HG03025 (cell line): ENCODE measurements at regions not wholly inside any gene's neighbourhood (a gene's known extent, or its start where the extent isn't known, plus 50 kb on each side); places are given as distances from the start of the nearest gene placed in this dataset.

Source experiments
- ATAC-seq: cut with Tn5 transposase; IDR thresholded peaks from one replicate; pipeline ENCODE4 v1.9.1; 2021; ENCODE audit warnings: mild to moderate bottlenecking, moderate library complexity; ENCODE audit not compliant: unreplicated experiment, low FRiP score

DNA sequence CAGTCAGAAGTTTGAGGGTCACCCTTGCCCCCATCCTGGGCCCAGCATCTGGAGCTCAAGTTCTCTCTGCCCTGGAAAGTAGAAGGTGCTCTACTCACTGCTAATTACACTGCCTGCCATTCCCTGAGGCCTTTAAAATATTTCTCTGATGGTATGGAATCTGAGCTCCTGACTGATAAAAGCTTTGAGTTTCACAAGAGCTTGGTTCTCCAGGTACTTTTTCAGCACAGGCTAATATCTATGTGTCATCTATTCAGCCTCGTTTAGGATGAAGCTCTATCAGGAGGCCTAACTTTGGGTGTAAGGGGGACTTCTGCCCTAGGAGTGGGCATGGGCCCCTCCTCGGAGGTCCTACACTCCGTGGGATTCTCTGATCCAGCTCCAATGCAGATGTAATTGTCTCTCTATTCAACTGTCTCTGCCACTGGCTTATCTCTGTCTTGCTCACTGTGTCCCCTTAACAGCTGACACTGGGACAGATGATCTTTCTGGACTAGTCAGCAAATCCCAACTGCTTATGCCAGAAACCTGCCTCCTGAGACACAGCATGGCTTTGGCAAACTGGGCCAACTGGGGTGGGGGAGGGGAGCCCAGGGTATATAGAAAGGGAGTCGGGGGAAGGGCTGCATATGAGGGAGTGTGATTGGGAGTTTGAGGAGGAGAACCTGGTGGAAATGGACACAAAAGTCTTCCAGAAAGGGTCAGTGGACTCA is 104.2 kb upstream of the GADD45A start:
- ATAC-seq = no peak

DNA sequence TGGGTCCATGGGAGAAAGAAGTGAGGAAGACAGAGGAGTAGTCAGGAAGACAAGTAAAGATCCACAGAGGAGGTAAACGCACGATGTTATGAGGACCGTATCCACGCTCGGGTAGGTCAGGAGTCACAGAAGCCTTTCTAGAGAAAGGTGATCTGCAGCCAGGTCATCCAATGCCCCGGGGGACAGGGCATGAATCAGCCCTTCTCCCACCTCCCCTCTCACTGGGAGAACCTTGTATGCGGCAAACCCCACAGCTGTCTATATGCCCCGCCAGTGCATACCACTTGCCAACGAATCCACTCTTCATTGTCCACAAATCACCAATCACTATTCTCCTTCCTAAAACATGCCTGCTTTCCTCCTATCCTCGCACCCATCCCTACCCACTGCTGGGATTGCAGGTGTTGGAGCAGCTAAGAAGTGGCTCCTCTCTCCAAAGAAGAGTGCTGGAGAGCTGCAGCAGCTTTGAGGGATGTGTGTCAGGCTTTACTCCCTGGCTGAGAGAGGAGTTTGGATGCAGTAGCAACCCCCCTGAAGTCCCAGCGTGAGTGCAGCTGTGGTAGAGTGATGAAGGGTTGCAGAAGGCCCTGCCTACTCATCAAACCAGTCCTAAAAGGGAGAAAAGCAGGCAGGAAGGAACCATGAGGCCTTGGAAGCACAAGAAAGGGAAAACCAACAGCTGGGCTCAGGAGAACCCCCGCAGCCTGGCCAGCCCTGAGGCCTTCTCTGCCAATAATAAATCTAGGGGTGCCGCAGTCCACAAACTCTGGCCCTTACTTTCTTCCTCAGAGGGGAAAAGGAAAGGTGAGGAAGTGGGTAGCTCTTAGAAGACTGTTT is 102.2 kb upstream of the GADD45A start:
- ATAC-seq = no peak

DNA sequence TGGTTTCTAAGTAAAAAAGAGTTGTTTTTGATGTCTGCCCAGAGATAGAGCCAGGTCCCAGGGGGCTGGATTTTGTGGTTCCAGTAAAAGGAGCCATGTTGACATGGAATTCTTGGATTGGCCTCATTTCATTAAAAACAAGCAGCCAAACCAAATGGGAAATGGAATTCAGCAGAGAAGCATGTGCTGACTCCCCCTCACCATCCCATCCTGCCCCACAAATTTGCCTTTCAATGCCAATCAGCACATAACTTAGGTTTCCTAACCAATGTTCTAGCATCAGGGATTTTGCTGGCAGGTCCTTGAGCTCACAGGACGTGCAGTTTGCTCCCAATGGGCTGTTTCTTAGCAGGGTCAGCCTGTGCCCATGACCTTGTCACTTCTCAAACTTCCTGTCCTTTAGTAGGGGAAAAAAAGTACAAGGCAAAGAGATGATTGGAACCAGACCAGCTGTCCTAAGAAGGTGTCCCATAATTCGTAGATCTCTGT is 101.5 kb upstream of the GADD45A start:
- ATAC-seq = no peak

DNA sequence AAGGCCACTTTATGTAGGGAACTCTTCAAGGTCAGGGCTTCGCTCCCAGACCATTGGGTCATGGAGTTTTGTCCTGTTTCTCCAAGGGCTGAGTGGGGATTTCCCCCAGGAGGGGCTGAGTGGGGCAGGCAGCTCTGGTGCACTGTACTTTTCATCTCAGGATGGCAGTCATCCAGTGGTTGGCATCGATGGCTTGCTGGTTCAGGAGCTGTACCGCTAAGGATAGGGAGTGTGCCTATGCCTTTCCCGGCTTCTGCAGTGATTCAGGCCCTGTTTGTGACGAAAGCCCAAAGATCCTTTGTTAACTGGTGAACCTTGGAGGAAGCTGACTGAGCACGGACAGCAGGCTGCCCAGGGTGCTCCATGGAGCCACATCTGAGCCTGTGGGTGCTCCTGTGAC is 100.1 kb upstream of the GADD45A start:
- ATAC-seq = no peak

DNA sequence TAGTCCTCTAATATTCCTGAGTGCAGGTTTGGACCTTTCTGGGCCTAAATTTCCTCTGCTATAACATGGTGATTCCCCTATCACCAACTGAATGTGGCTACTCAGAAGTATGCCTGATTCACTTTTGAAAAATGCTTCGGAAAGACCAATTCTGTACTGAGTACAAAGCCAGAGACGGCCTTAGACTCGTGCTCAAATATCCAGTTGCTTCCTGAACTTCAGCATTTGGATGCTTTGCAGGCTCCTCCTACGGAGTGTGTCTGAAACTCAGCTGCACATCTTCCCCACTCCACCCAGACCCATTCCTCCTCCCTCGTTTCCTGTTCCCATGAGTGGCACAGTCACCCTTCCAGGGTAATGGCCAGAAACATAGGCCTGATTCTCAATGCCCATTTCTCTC is 98.4 kb upstream of the GADD45A start:
- ATAC-seq = no peak

DNA sequence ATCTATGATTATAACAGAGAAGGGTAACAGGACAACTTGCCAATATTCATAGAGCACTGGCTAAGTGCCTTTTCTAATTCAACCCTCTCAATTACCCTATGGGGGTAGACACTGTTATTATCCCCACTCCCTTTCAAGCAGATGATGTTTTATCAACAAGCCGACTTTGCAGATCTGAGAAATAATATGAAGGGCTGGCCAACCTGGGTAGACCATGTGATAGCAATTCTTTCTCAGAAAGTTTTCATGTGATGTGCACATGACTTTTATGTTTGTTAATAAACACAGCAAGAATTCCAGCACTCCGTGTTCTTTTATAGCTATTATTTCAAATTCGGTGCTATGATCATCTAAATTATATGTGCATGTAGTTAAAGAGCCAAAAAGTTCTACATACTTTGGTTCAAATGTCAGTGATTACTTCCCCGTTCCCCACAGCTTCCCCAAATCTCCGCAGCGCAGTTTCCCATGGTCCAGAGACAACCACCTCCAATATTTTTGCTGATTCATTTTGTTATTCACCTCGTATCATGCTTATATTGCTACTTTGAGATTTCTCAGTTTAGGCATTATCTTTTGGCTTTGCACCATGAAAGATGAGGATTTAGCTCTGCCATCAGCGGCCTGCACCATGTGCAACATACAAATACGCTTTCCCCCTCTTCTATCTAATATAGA is 96.7 kb upstream of the GADD45A start:
- ATAC-seq = no peak

DNA sequence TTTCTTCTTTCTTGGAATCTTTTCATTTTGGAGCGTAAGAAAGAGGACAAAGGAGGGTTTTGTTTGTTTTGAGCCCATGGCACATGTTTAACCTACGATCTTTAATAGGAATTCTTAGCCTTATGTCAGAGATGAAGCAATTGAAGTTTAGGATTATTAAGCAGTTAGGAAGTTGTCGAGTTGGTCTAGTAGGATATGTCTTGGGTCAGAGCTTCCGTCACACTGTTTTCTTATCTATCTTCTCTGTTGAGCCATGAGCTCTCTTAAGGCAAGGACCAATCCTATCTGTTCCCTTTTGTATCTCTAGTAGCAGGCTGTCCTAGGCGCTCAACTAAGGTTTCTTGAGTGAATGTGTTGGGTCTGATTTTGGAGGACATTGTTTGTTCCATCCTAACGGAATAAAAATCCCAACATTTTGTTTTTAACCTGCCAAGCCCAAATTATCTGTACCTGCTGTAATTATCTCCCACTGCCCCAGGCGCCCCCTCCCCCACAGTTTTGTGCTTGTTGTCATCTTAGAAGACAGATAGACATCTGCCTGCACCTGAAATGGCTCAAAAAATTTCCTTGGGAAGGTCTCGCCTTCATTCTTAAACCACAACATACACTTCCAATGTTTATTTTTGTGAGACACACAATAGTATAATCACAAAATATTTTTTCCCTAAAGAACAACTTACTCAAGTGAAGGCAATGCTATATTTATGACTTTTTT is 95.3 kb upstream of the GADD45A start:
- no peak for ATAC-seq

DNA sequence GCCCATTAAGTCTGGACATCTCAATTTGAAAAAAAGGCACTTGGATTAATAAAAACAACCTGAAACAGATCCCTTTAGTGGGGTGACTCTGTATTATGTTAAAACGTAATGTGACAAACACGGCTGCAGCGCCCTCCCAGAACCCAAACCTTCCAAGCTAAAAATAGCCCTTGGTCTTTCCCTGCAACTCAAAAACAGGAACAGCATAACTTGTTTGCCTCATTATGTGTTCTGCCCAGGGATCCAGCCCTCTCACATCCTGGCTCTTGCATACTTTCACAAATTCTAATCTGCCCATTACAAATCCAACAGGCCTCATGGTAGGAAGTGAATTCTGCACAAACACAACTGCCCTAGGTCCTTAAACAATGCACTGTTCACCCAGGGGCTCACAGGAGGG is 94.7 kb upstream of the GADD45A start:
- ATAC-seq = no peak

DNA sequence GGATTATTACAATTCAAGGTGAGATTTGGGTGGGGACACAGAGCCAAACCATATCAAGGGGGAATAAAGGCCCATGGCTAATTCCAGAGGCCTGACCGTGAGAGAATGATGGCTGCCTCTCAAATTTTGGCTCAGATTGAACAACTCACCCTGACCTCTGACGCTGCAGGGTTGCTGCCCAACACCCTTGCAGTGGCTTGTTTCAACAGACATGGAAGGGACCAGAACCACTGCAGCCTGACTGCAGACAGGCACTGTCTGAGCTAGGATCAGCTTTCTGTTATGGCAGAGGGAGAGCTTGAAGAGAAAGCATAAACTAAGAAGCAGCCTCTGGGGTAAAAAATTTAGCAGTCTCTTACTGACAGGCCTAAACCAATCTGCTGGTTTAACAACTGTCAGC is 90.2 kb upstream of the GADD45A start:
- ATAC-seq = no peak

DNA sequence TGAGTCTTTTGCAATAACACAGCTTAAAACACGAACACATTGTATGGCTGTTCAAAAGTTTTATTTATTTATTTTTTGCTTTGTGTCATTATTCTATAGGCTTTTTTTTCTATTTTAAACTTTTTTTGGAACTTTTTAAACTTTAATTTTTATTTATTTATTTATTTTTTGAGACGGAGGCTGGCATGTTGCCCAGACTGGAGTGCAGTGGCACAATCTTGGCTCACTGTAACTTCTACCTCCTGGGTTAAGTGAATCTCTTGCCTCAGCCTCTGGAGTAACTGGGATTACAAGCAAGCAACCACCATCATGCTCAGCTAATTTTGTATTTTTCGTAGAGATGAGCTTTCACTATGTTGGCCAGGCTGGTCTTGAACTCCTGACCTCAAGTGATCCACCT is 88.3 kb upstream of the GADD45A start:
- no peak for ATAC-seq

DNA sequence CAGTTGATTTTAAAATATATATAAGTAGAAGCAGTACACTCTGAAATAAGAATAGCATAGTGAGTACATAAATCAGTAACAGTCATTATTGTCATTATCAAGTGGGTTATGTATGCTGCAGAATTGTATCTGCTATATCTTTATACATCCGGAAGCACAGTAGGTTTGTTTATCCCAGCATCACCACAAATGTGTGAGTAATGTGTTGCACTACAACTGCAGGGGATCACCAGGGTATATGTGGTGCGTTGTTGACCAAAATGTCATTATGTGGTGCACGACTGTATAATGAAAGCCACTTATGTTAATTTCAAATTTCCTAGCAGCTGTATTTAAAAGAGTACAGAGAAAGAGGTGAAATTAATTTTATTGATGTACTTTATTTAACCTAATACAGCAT is 87.7 kb upstream of the GADD45A start:
- no peak for ATAC-seq

DNA sequence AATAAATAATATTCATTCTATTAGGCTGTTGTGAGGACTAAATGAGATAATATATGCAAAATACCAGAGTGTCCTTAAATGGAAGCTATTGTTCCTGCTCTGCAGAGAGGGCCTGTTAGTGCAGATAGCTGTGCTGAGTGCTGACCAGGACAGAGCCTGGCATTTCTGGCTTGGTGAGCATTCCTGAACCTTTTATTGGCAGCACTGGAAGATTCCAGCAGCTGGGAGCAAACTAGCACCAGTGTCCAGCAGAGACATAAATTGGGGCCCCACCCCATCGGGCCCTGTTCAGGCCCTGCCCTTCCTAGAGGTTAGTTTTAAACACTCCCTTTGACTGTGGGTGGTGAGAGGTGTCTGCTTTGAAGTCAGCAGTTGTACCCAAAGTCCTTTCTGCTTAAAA is 85.9 kb upstream of the GADD45A start:
- no peak for ATAC-seq

DNA sequence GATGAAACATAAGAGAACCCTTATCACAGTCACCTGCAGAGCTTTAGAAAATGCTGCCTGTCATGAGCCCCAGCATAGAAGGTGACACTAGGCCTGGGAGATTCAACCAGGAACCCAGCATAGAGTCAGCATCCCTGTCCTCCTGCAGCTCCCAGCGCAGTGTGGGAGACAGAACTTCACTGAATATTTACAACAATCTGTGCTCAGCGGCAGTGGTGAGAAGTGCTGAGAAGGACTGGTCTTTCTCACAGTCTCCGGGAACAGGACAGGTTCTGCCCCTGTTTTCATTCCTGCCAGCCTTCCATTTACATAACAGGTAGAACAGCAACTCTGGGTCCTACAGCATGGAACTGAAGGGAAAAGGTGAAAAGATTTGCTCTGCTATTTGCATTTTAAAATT is 83.5 kb upstream of the GADD45A start:
- no peak for ATAC-seq

DNA sequence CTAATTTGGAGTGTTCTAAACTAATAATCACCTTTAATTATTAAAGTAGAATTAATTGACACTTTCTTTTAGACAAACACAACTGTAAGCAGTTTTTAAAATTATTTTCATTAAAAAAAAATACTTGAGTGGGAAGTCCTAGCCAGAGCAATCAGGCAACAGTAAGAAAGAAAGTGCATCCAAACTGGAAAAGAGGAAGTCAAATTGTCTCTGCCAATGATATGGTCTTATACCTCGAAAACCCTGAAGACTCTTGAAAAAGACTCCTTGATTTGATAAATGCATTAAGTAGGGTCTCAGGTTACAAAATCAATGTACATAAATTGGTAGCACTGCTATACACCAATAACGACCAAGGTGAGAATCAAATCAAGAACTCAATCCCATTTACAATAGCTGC is 83.0 kb upstream of the GADD45A start:
- ATAC-seq = no peak

DNA sequence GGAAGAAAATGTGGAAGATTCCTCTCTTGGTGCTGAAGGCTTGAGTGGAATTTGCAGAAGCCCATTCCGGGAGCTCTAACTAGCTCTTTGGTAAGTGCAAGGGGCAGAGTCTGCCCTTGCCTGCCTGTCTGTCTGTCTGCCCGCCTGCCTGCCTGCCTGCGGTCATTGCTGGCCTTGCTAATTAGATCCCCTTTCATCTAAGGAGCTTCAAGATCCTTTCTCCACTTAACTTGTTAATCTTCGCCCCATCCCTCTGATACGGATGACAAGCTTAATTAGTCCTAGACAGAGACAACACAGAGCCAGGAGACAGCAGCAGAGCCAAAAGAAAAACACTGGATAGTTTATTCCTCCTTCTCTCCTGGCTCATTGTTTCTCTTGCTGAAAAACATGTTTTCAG is 80.2 kb upstream of the GADD45A start:
- ATAC-seq = no peak

DNA sequence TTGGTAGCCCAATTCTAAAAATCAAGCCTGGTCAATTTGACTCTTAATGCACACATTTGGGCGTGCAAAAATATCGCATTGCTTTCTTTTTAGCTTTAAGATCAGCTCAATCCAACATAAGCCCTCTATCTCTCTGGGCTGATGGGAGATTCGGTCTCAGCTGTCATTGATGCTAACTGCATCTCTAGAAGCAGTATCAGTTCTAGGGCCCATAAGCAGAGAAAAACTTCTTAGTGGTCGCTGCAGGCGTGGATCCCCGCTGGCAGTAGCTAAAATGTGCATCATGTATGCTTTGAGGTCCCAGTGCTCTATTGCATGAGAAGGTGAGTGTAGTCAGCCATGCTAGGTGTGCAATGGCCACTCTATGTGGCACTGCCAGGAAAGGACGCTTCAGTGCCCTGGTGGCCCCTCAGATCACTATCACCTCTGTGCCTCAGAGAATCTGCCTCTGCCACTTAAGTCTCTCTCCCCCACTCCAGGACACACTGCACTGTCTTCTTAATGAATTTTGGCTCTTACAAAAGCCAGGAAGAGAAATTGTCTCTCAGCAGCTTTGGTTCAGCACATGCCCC is 79.7 kb upstream of the GADD45A start:
- ATAC-seq = no peak

DNA sequence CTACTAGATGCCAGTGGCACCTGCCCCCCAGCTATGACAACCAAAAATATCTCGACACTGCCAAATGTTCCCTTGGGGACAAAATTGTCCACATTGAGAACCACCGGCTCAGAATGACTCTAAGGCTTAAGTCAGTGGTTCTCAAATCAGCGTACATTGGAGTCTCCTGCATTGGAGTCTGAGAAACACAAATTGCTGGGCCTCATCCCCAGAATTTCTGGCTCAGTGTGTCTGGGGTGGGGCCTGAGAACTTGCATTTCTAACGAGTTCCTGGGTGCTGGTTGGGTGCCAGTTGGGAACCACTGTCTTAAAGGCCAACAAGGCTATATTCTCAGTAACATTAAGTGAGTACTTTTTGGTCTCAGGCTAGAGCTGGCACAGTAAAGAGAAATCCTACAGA is 77.7 kb upstream of the GADD45A start:
- ATAC-seq = no peak

DNA sequence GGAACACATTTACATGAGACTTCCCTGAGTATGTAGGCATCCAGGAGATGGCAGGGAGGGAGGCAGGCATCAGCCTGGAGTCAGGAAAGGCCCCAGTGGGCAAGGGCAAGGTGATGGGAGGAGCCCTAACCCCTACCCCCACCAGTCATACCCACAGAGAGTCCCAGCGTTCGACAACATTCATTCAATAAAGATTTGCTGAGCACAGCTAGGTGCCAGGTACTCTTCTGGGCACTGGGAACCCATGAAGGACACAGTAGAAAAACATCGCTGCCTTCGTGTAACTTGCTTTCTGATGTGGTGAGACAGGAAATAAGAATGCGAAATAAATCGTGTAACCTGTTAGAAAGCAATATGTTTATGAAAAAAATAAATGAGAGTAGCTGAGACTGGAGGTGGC is 77.3 kb upstream of the GADD45A start:
- no peak for ATAC-seq

DNA sequence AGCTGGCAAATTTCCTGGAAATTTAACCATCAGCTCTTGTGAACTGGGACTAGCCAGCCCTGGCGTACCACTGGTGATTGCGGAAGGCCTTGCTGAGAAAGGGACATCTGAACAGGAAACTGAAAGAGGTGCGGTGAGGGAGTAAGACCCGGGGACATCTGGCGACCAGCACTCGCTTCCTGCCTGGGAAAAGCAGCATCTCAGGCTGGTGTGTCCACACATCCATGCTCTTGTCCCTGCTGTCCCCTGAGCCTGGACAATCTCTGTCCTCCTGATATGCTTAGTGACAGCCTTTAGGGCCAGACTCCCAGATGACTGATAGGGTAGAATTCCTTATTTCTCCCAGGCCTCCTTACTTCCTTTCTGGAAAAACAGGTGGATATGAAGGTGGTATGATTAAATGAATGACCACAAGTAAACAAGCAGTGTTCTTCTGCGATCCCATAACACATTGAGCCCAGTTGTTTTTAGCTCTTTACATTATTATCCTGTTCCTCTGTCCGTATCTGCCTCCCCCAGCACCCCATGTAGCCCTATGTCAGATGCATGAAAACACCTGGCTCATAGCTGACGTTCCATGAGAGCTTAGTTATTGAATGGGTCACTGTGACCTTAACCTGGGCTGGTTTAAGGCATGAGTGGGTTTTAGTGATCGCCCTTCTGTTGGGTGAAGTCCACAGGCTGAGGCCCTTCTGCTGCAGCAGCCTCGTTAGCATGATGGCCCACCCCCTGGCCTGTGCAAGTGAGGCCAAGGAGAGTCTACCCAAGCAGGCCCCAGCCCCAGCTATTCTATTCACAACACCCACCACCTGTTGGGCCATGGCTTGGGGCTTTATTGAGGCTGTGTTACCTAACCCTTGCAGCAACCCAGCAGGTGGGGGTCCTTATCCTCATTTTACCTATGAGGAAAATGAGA is 76.1 kb upstream of the GADD45A start:
- no peak for ATAC-seq
